ENCODE measurements at regions not wholly inside any gene's neighbourhood (a gene's known extent, or its start where the extent isn't known, plus 50 kb on each side); places are given as distances from the start of the nearest gene placed in this dataset.
A peak's percentile ranks its signal among the peaks of the same experiment; 100 is the strongest.

DNA sequence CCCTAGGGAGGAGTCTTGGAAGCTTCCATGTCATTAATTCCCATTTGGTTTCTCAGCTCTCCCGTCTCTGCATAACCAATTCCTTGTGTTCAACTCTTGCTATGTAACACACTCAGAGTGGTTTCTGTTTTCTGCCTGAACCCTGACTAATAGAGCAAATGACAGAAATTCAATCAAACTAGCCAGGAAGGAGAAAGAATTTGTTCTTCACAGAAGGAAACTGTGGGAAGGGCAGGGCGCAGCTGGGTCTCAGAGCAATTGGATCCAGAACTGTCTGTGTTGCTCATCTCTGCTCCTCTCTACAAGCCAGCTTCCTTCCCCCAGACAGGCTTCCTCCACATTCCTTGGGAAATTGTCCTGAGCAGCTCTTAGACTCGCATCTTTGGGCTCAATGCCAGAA lies 269.8 kb downstream of the TNS1 start:
- CTCF ChIA-PET, result interaction anchor here (0.9 to 1.6 kb wide), 5 partner anchors 12 to 222 kb away, joined by 3 to 7 read pairs (median 4); no protein-coding TSS in a partner anchor
- TF ChIP-seq FOXM1 (IDR thresholded peaks at IDR 0.05; ENCODE audit: low read depth), result no peak
- TF ChIP-seq GATA2 (CRISPR knock-in tag; IDR thresholded peaks at IDR 0.05), result no peak
- no peak for TF ChIP-seq GABPA (IDR thresholded peaks at IDR 0.05; ENCODE audit: low read depth)
- TF ChIP-seq, protein P1, sequence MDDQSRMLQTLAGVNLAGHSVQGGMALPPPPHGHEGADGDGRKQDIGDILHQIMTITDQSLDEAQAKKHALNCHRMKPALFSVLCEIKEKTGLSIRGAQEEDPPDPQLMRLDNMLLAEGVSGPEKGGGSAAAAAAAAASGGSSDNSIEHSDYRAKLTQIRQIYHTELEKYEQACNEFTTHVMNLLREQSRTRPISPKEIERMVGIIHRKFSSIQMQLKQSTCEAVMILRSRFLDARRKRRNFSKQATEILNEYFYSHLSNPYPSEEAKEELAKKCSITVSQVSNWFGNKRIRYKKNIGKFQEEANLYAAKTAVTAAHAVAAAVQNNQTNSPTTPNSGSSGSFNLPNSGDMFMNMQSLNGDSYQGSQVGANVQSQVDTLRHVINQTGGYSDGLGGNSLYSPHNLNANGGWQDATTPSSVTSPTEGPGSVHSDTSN (IDR thresholded peaks at IDR 0.05), result peak; percentile 32; the same call in 1 of the 2 replicates
- no peak for TF ChIP-seq RCOR1 (IDR thresholded peaks at IDR 0.05; ENCODE audit: low read length)
- TF ChIP-seq, protein P2, sequence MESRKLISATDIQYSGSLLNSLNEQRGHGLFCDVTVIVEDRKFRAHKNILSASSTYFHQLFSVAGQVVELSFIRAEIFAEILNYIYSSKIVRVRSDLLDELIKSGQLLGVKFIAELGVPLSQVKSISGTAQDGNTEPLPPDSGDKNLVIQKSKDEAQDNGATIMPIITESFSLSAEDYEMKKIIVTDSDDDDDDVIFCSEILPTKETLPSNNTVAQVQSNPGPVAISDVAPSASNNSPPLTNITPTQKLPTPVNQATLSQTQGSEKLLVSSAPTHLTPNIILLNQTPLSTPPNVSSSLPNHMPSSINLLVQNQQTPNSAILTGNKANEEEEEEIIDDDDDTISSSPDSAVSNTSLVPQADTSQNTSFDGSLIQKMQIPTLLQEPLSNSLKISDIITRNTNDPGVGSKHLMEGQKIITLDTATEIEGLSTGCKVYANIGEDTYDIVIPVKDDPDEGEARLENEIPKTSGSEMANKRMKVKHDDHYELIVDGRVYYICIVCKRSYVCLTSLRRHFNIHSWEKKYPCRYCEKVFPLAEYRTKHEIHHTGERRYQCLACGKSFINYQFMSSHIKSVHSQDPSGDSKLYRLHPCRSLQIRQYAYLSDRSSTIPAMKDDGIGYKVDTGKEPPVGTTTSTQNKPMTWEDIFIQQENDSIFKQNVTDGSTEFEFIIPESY (IDR thresholded peaks at IDR 0.05; ENCODE audit: borderline replicate concordance, low read depth), result no peak
- TF ChIP-seq, protein P3, sequence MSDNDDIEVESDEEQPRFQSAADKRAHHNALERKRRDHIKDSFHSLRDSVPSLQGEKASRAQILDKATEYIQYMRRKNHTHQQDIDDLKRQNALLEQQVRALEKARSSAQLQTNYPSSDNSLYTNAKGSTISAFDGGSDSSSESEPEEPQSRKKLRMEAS (IDR thresholded peaks at IDR 0.05; ENCODE audit: low read depth), result no peak
- TF ChIP-seq TCF12 (IDR thresholded peaks at IDR 0.05), result peak; percentile 63
- TF ChIP-seq, protein P4, sequence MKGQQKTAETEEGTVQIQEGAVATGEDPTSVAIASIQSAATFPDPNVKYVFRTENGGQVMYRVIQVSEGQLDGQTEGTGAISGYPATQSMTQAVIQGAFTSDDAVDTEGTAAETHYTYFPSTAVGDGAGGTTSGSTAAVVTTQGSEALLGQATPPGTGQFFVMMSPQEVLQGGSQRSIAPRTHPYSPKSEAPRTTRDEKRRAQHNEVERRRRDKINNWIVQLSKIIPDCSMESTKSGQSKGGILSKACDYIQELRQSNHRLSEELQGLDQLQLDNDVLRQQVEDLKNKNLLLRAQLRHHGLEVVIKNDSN (IDR thresholded peaks at IDR 0.05; ENCODE audit: borderline replicate concordance, low read depth), result no peak
- no peak for TF ChIP-seq MEF2A (IDR thresholded peaks at IDR 0.05; ENCODE audit: borderline replicate concordance, low read depth)
- TF ChIP-seq, protein P5, sequence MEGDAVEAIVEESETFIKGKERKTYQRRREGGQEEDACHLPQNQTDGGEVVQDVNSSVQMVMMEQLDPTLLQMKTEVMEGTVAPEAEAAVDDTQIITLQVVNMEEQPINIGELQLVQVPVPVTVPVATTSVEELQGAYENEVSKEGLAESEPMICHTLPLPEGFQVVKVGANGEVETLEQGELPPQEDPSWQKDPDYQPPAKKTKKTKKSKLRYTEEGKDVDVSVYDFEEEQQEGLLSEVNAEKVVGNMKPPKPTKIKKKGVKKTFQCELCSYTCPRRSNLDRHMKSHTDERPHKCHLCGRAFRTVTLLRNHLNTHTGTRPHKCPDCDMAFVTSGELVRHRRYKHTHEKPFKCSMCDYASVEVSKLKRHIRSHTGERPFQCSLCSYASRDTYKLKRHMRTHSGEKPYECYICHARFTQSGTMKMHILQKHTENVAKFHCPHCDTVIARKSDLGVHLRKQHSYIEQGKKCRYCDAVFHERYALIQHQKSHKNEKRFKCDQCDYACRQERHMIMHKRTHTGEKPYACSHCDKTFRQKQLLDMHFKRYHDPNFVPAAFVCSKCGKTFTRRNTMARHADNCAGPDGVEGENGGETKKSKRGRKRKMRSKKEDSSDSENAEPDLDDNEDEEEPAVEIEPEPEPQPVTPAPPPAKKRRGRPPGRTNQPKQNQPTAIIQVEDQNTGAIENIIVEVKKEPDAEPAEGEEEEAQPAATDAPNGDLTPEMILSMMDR (IDR thresholded peaks at IDR 0.05), result no peak
- TF ChIP-seq NRF1 (IDR thresholded peaks at IDR 0.05; ENCODE audit: low read depth, low read length), result no peak
- TF ChIP-seq YY1 (IDR thresholded peaks at IDR 0.05; ENCODE audit: low read depth), result no peak
- TF ChIP-seq SMC3 (IDR thresholded peaks at IDR 0.05; ENCODE audit: low read depth, low read length), result no peak
- TF ChIP-seq JUND (IDR thresholded peaks at IDR 0.05), result no peak
- TF ChIP-seq RXRA (IDR thresholded peaks at IDR 0.05; ENCODE audit: borderline replicate concordance, low read depth), result no peak
- TF ChIP-seq NFIC (IDR thresholded peaks at IDR 0.05; ENCODE audit: borderline replicate concordance), result no peak
- TF ChIP-seq EZH2phosphoT487 (IDR thresholded peaks at IDR 0.05; ENCODE audit: borderline replicate concordance, low read depth), result no peak
- peak overlapping the region; percentile 45 for H3K4me2 ChIP-seq
- H3K9ac ChIP-seq, result no peak overlapping the region
- H3K27ac ChIP-seq (ENCODE audit: low read depth in 2 of 2, low read length in 1 of 2), result peak overlapping the region; percentile 81 to 85
- no peaks in the 10 kb centered on the region for H4K20me1 ChIP-seq (ENCODE audit: insufficient read depth)
- no peak for DNase-seq
- no peaks in the 10 kb centered on the region for H3K9me3 ChIP-seq
- H2AFZ ChIP-seq (ENCODE audit: low read depth), result peak overlapping the region; percentile 1; the same call in 1 of the 2 replicates
- peaks cover 22 to 41% of the 10 kb centered on the region in 2 experiments for H3K4me1 ChIP-seq (ENCODE audit: control insufficient read depth in 1 of 2, insufficient read depth in 2 of 2, low read depth in 1 of 2, low read length in 1 of 2)
- no peaks in the 10 kb centered on the region for H3K27me3 ChIP-seq (ENCODE audit: insufficient read depth)
- no peaks in the 10 kb centered on the region for H3K79me2 ChIP-seq (ENCODE audit: insufficient read depth)
- peaks cover 7% of the 10 kb centered on the region for H3F3A ChIP-seq (replicated peaks; ENCODE audit: insufficient read depth)
- 27% methylated on average over 3 of the region's 3 CpGs for WGBS (ENCODE audit: low lambda C conversion rate)
- H3K36me3 ChIP-seq (replicated peaks in 1 of 2; ENCODE audit: control insufficient read depth in 1 of 2, insufficient read depth in 2 of 2, low read length in 1 of 2), result no peaks in the 10 kb centered on the region
- H3K4me3 ChIP-seq (ENCODE audit: low read depth in 2 of 2, low read length in 1 of 2), result no peak overlapping the region
- H3K9me2 ChIP-seq, result no peaks in the 10 kb centered on the region
- POLR2A ChIA-PET, result no interaction called here
